ENCODE measurements at regions not wholly inside any gene's neighbourhood (a gene's known extent, or its start where the extent isn't known, plus 50 kb on each side); places are given as distances from the start of the nearest gene placed in this dataset.

DNA sequence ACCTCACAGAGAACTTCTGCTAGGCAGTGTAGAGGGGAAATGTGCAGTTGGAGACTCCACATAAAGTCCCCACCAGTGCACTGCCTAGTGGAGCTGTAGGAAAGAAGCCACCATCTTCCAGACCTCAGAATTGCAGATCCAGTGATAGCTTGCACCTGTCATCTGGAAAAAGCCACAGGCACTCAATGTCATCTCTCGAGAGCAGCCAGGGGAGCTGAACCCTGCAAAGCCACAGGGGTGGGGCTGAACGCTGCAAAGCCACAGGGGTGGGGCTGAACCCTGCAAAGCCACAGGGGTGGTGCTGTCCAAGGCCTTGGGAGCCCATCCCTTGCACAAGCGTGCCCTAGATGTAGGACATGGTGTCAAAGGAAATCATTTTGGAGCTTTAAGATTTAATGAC is 1226.3 kb downstream of the PCDH7 start:
- H2BK5ac ChIP-seq (ENCODE audit: low read depth, low read length) = no peak overlapping the region
- DNase-seq (ENCODE audit: low read depth in 1 of 2, low spot score in 2 of 2) = no peak
- H2BK15ac ChIP-seq (ENCODE audit: low read length) = no peak overlapping the region
- H3K4ac ChIP-seq (replicated peaks; ENCODE audit: insufficient read length, low read depth, low read length) = no peak overlapping the region
- H3K4me1 ChIP-seq (replicated peaks in 1 of 4; ENCODE audit: control insufficient read depth in 3 of 4, insufficient read depth in 4 of 4, low read length in 3 of 4) = no peaks in the 10 kb centered on the region
- no peaks in the 10 kb centered on the region for H4K20me1 ChIP-seq (replicated peaks in 1 of 2; ENCODE audit: control insufficient read depth in 1 of 2, insufficient read depth in 2 of 2, low read length in 2 of 2)
- no peak for FAIRE-seq
- H2BK12ac ChIP-seq (ENCODE audit: low read depth, low read length) = no peak overlapping the region
- H3K36me3 ChIP-seq (ENCODE audit: control insufficient read depth in 2 of 4, insufficient read depth in 4 of 4, low read length in 3 of 4) = no peaks in the 10 kb centered on the region
- 40% methylated on average over 2 of the region's 3 CpGs; no CpG with 5 or more reads in 1 of the 2 experiments for WGBS, 2 experiments (ENCODE audit: extremely low coverage in 1 of 2, insufficient coverage in 1 of 2, insufficient read length in 1 of 2, insufficient replicate concordance in 2 of 2, low coverage in 1 of 2, low lambda C conversion rate in 2 of 2, missing lambda C conversion rate in 1 of 2)
- no peak overlapping the region for H3K27ac ChIP-seq (ENCODE audit: low read depth, low read length)
- no peak overlapping the region for H4K8ac ChIP-seq (ENCODE audit: extremely low read depth, insufficient read depth, low read length)
- no peak overlapping the region for H4K91ac ChIP-seq (replicated peaks; ENCODE audit: insufficient read length, low read length)
- H3K23ac ChIP-seq (ENCODE audit: insufficient read length) = no peak overlapping the region
- no peak overlapping the region for H3K4me2 ChIP-seq (ENCODE audit: insufficient read depth in 1 of 2, low read depth in 2 of 2, low read length in 2 of 2)
- H3K27me3 ChIP-seq (replicated peaks in 1 of 4; ENCODE audit: control insufficient read depth in 3 of 4, extremely low read depth in 1 of 4, insufficient read depth in 3 of 4, low read length in 3 of 4) = no peaks in the 10 kb centered on the region
- H3K9ac ChIP-seq (replicated peaks in 1 of 4; ENCODE audit: extremely low read depth in 1 of 4, low read depth in 3 of 4, low read length in 3 of 4) = no peak overlapping the region
- no peak overlapping the region for H2BK120ac ChIP-seq (replicated peaks; ENCODE audit: low read depth, low read length)
- H2AK5ac ChIP-seq (ENCODE audit: low read depth, low read length) = no peak overlapping the region
- ChIA-PET CTCF (ENCODE audit: partially characterized antibody) (interaction anchor here (1.1 kb wide), 1 partner anchor 12 kb away, joined by 3 read pairs; no protein-coding TSS in a partner anchor), POLR2A (ENCODE audit: partially characterized antibody) (no interaction called here)
- H3K56ac ChIP-seq (replicated peaks; ENCODE audit: insufficient read length, low read depth, low read length) = no peak overlapping the region
- no peak overlapping the region for H3K18ac ChIP-seq (ENCODE audit: extremely low read depth, low read length)
- no peak overlapping the region for H2BK20ac ChIP-seq (ENCODE audit: low read length)
- H2AFZ ChIP-seq (ENCODE audit: low read length) = no peak overlapping the region
- H3K14ac ChIP-seq (ENCODE audit: insufficient read length) = no peak overlapping the region
- no peak overlapping the region for H4K5ac ChIP-seq (ENCODE audit: insufficient read length, low read depth, low read length)
- no peaks in the 10 kb centered on the region for H3K23me2 ChIP-seq (ENCODE audit: low read depth, low read length)
- H3K79me1 ChIP-seq (ENCODE audit: low read depth, low read length) = no peaks in the 10 kb centered on the region
- H3K9me3 ChIP-seq (ENCODE audit: insufficient read depth in 2 of 2, low read depth in 1 of 2, low read length in 1 of 2) = no peaks in the 10 kb centered on the region
- no peaks in the 10 kb centered on the region for H3K79me2 ChIP-seq (ENCODE audit: control insufficient read depth in 1 of 2, insufficient read depth in 2 of 2, low read length in 2 of 2)
- H3K4me3 ChIP-seq (ENCODE audit: extremely low read depth in 1 of 4, insufficient read depth in 2 of 4, low read depth in 3 of 4, low read length in 4 of 4) = no peak overlapping the region
- TF ChIP-seq RNF2 (IDR thresholded peaks at IDR 0.05; ENCODE audit: borderline replicate concordance, low read depth, low read length, missing control alignments, poor library complexity, severe bottlenecking) (no peak), TAF1 (IDR thresholded peaks at IDR 0.05; ENCODE audit: low read depth, low read length) (no peak), HDAC2 (IDR thresholded peaks at IDR 0.05; ENCODE audit: borderline replicate concordance in 1 of 2, low read depth in 2 of 2, low read length in 2 of 2) (no peak)
